GM23338 (cell line): ENCODE measurements at regions not wholly inside any gene's neighbourhood (a gene's known extent, or its start where the extent isn't known, plus 50 kb on each side); places are given as distances from the start of the nearest gene placed in this dataset.

ENCODE experiments used
- CREB1 ChIP-seq: fragments of 250-450 bp; sonication (Bioruptor Pico); IDR thresholded peaks from 2 replicates; pipeline ENCODE4 v1.5.0; 2020; ENCODE audit warnings: low read depth, mild to moderate bottlenecking, moderate library complexity
- EZH2 ChIP-seq: fragments of 200-600 bp; sonication (generic); IDR thresholded peaks from one replicate; pipeline ENCODE4 v1.8.0; 2017; ENCODE audit warnings: antibody characterized with exemption, mild to moderate bottlenecking, low read depth; ENCODE audit not compliant: unreplicated experiment
- EZH2phosphoT487 ChIP-seq: fragments of 200-600 bp; sonication (generic); IDR thresholded peaks from one replicate; pipeline ENCODE4 v1.8.1; 2018; ENCODE audit warnings: antibody characterized with exemption; ENCODE audit not compliant: unreplicated experiment
- JUNB ChIP-seq: IDR thresholded peaks from one replicate; pipeline ENCODE4 v1.6.1; 2016; ENCODE audit warnings: antibody characterized with exemption; ENCODE audit not compliant: unreplicated experiment
- NANOG ChIP-seq: IDR thresholded peaks from 2 replicates; pipeline ENCODE4 v1.6.1; 2016; ENCODE audit warnings: antibody characterized with exemption, borderline replicate concordance
- POLR2AphosphoS5 ChIP-seq: IDR thresholded peaks from 2 replicates; pipeline ENCODE4 v1.6.1; 2016; ENCODE audit warnings: antibody characterized with exemption, low read depth
- ZNF114 ChIP-seq: fragments of 250-450 bp; sonication (Bioruptor Pico); IDR thresholded peaks from 2 replicates; pipeline ENCODE4 v1.5.0; 2020; ENCODE audit warnings: mild to moderate bottlenecking, moderate library complexity
- ZNF331 ChIP-seq: fragments of 250-450 bp; sonication (Bioruptor Pico); IDR thresholded peaks from 2 replicates; pipeline ENCODE4 v1.5.0; 2020; ENCODE audit warnings: low read depth, mild to moderate bottlenecking, moderate library complexity
- TF ChIP-seq, protein P1 (sequence below), 2 experiments: fragments of 200-600 bp in 1 of 2; sonication (generic) in 1 of 2; conservative IDR thresholded peaks; 2 replicates each; pipeline versions ENCODE4 v1.5.1 to v1.6.1; 2016 to 2017; ENCODE audit warnings: antibody characterized with exemption in 2 of 2, low read depth in 2 of 2, mild to moderate bottlenecking in 2 of 2, moderate library complexity in 1 of 2
- TF ChIP-seq, protein P2 (sequence below): IDR thresholded peaks from one replicate; pipeline ENCODE4 v1.6.1; 2018; ENCODE audit warnings: antibody characterized with exemption; ENCODE audit not compliant: unreplicated experiment
- TF ChIP-seq, protein P3 (sequence below): IDR thresholded peaks from 2 replicates; pipeline ENCODE4 v1.6.1; 2016; ENCODE audit warnings: antibody characterized with exemption
- TF ChIP-seq, protein P4 (sequence below): fragments of 250-450 bp; sonication (Bioruptor Pico); IDR thresholded peaks from 2 replicates; pipeline ENCODE4 v1.5.0; 2020; ENCODE audit warnings: mild to moderate bottlenecking, moderate library complexity

DNA sequence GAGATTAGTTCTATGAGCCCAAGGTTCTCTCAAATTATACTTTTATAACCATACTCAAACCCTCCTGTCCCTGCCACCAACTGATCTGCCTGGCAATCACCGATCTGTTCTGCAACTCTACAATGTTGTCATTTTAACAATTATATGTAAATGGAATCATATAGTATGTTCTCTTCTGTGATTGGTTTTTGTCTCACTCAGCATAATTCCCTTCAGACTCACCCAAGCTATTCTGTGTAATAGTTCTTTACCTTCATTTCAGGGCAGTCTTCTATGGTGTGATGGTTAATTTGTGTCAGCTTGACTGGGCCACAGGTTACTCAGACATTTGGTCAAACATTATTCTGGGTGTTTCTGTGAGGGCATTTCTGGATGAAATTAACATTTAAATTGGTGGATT is 181.9 kb upstream of the CXCL12 start:
- TF ChIP-seq, protein P1, sequence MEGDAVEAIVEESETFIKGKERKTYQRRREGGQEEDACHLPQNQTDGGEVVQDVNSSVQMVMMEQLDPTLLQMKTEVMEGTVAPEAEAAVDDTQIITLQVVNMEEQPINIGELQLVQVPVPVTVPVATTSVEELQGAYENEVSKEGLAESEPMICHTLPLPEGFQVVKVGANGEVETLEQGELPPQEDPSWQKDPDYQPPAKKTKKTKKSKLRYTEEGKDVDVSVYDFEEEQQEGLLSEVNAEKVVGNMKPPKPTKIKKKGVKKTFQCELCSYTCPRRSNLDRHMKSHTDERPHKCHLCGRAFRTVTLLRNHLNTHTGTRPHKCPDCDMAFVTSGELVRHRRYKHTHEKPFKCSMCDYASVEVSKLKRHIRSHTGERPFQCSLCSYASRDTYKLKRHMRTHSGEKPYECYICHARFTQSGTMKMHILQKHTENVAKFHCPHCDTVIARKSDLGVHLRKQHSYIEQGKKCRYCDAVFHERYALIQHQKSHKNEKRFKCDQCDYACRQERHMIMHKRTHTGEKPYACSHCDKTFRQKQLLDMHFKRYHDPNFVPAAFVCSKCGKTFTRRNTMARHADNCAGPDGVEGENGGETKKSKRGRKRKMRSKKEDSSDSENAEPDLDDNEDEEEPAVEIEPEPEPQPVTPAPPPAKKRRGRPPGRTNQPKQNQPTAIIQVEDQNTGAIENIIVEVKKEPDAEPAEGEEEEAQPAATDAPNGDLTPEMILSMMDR (conservative IDR thresholded peaks at IDR 0.05; ENCODE audit: low read depth in 2 of 2): no peak
- TF ChIP-seq POLR2AphosphoS5 (no peak), EZH2phosphoT487 (no peak), EZH2 (no peak), NANOG (no peak), CREB1 (CRISPR knock-in tag) (no peak), ZNF114 (CRISPR knock-in tag) (no peak), ZNF331 (CRISPR knock-in tag) (no peak), JUNB (no peak)
- TF ChIP-seq, protein P2, sequence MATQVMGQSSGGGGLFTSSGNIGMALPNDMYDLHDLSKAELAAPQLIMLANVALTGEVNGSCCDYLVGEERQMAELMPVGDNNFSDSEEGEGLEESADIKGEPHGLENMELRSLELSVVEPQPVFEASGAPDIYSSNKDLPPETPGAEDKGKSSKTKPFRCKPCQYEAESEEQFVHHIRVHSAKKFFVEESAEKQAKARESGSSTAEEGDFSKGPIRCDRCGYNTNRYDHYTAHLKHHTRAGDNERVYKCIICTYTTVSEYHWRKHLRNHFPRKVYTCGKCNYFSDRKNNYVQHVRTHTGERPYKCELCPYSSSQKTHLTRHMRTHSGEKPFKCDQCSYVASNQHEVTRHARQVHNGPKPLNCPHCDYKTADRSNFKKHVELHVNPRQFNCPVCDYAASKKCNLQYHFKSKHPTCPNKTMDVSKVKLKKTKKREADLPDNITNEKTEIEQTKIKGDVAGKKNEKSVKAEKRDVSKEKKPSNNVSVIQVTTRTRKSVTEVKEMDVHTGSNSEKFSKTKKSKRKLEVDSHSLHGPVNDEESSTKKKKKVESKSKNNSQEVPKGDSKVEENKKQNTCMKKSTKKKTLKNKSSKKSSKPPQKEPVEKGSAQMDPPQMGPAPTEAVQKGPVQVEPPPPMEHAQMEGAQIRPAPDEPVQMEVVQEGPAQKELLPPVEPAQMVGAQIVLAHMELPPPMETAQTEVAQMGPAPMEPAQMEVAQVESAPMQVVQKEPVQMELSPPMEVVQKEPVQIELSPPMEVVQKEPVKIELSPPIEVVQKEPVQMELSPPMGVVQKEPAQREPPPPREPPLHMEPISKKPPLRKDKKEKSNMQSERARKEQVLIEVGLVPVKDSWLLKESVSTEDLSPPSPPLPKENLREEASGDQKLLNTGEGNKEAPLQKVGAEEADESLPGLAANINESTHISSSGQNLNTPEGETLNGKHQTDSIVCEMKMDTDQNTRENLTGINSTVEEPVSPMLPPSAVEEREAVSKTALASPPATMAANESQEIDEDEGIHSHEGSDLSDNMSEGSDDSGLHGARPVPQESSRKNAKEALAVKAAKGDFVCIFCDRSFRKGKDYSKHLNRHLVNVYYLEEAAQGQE: no peak
- TF ChIP-seq, protein P3, sequence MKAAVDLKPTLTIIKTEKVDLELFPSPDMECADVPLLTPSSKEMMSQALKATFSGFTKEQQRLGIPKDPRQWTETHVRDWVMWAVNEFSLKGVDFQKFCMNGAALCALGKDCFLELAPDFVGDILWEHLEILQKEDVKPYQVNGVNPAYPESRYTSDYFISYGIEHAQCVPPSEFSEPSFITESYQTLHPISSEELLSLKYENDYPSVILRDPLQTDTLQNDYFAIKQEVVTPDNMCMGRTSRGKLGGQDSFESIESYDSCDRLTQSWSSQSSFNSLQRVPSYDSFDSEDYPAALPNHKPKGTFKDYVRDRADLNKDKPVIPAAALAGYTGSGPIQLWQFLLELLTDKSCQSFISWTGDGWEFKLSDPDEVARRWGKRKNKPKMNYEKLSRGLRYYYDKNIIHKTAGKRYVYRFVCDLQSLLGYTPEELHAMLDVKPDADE: no peak
- TF ChIP-seq, protein P4, sequence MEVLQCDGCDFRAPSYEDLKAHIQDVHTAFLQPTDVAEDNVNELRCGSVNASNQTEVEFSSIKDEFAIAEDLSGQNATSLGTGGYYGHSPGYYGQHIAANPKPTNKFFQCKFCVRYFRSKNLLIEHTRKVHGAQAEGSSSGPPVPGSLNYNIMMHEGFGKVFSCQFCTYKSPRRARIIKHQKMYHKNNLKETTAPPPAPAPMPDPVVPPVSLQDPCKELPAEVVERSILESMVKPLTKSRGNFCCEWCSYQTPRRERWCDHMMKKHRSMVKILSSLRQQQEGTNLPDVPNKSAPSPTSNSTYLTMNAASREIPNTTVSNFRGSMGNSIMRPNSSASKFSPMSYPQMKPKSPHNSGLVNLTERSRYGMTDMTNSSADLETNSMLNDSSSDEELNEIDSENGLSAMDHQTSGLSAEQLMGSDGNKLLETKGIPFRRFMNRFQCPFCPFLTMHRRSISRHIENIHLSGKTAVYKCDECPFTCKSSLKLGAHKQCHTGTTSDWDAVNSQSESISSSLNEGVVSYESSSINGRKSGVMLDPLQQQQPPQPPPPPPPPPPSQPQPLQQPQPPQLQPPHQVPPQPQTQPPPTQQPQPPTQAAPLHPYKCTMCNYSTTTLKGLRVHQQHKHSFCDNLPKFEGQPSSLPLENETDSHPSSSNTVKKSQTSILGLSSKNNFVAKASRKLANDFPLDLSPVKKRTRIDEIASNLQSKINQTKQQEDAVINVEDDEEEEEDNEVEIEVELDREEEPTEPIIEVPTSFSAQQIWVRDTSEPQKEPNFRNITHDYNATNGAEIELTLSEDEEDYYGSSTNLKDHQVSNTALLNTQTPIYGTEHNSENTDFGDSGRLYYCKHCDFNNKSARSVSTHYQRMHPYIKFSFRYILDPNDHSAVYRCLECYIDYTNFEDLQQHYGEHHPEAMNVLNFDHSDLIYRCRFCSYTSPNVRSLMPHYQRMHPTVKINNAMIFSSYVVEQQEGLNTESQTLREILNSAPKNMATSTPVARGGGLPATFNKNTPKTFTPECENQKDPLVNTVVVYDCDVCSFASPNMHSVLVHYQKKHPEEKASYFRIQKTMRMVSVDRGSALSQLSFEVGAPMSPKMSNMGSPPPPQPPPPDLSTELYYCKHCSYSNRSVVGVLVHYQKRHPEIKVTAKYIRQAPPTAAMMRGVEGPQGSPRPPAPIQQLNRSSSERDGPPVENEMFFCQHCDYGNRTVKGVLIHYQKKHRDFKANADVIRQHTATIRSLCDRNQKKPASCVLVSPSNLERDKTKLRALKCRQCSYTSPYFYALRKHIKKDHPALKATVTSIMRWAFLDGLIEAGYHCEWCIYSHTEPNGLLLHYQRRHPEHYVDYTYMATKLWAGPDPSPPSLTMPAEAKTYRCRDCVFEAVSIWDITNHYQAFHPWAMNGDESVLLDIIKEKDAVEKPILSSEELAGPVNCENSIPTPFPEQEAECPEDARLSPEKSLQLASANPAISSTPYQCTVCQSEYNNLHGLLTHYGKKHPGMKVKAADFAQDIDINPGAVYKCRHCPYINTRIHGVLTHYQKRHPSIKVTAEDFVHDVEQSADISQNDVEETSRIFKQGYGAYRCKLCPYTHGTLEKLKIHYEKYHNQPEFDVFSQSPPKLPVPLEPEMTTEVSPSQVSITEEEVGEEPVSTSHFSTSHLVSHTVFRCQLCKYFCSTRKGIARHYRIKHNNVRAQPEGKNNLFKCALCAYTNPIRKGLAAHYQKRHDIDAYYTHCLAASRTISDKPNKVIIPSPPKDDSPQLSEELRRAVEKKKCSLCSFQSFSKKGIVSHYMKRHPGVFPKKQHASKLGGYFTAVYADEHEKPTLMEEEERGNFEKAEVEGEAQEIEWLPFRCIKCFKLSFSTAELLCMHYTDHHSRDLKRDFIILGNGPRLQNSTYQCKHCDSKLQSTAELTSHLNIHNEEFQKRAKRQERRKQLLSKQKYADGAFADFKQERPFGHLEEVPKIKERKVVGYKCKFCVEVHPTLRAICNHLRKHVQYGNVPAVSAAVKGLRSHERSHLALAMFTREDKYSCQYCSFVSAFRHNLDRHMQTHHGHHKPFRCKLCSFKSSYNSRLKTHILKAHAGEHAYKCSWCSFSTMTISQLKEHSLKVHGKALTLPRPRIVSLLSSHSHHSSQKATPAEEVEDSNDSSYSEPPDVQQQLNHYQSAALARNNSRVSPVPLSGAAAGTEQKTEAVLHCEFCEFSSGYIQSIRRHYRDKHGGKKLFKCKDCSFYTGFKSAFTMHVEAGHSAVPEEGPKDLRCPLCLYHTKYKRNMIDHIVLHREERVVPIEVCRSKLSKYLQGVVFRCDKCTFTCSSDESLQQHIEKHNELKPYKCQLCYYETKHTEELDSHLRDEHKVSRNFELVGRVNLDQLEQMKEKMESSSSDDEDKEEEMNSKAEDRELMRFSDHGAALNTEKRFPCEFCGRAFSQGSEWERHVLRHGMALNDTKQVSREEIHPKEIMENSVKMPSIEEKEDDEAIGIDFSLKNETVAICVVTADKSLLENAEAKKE (CRISPR knock-in tag): no peak
